IPS DF 19.7 (cell line): ENCODE measurements at regions not wholly inside any gene's neighbourhood (a gene's known extent, or its start where the extent isn't known, plus 50 kb on each side); places are given as distances from the start of the nearest gene placed in this dataset.
"Not testable (repeated sequence)": the region's sequence is repeated elsewhere in the genome, so short reads cannot be mapped to it uniquely, and the experiment has no call there.

Experiments used
- DNase-seq: peaks from one replicate; pipeline ENCODE4 v3.0.0-alpha.2; 2013; ENCODE audit warnings: low read depth, low spot score

GRCh38 chr5:106999506-106999905 is 671.2 kb downstream of the EFNA5 start:
- not testable (repeated sequence) for DNase-seq

- DNase-seq, result no peak
These were observed 684.7 kb downstream of the EFNA5 start for GRCh38 chr5:106986006-106986405.

- DNase-seq, result no peak
These were observed 685.6 kb downstream of the EFNA5 start for GRCh38 chr5:106985174-106985573.

- not testable (repeated sequence) for DNase-seq
These were observed 691.6 kb downstream of the EFNA5 start for GRCh38 chr5:106979178-106979577.

- not testable (repeated sequence) for DNase-seq
These were observed 692.1 kb downstream of the EFNA5 start for GRCh38 chr5:106978582-106979165.

GRCh38 chr5:106976363-106976762 is 694.4 kb downstream of the EFNA5 start:
- no peak for DNase-seq

- DNase-seq, result no peak
These were observed 696.5 kb downstream of the EFNA5 start for GRCh38 chr5:106974272-106974671.

- no peak for DNase-seq
These were observed 703.9 kb downstream of the EFNA5 start for GRCh38 chr5:106966686-106967315.

- DNase-seq, result no peak
These were observed 706.6 kb downstream of the EFNA5 start for GRCh38 chr5:106964132-106964531.

- no peak for DNase-seq
These were observed 707.1 kb downstream of the EFNA5 start for GRCh38 chr5:106963630-106964029.

- no peak for DNase-seq
These were observed 708.1 kb downstream of the EFNA5 start for GRCh38 chr5:106962464-106963230.

- no peak for DNase-seq
These were observed 711.4 kb downstream of the EFNA5 start for GRCh38 chr5:106959387-106959786.

- DNase-seq, result no peak
These were observed 713.4 kb downstream of the EFNA5 start for GRCh38 chr5:106957336-106957735.

GRCh38 chr5:106956886-106957285 is 713.9 kb downstream of the EFNA5 start:
- DNase-seq, result no peak

GRCh38 chr5:106956187-106956586 is 714.5 kb downstream of the EFNA5 start:
- no peak for DNase-seq

GRCh38 chr5:106940986-106941385 is 729.8 kb downstream of the EFNA5 start:
- no peak for DNase-seq

GRCh38 chr5:106940301-106940846 is 730.4 kb downstream of the EFNA5 start:
- DNase-seq, result no peak

- DNase-seq, result no peak
These were observed 747.3 kb downstream of the EFNA5 start for GRCh38 chr5:106923409-106923808.

- no peak for DNase-seq
These were observed 749.2 kb downstream of the EFNA5 start for GRCh38 chr5:106921567-106921966.

GRCh38 chr5:106910486-106910885 is 760.3 kb downstream of the EFNA5 start:
- no peak for DNase-seq

- no peak for DNase-seq
These were observed 761.0 kb downstream of the EFNA5 start for GRCh38 chr5:106909716-106910115.

GRCh38 chr5:106907979-106908378 is 762.8 kb downstream of the EFNA5 start:
- DNase-seq, result no peak

GRCh38 chr5:106906199-106906598 is 764.5 kb downstream of the EFNA5 start:
- no peak for DNase-seq
